Body of pancreas (tissue), 4 donors: ENCODE measurements at regions not wholly inside any gene's neighbourhood (a gene's known extent, or its start where the extent isn't known, plus 50 kb on each side); places are given as distances from the start of the nearest gene placed in this dataset.

Source experiments
- ATAC-seq: fragments of 150-250 bp; one replicate; pipeline ENCODE4 v1.9.1; 2016
- DNase-seq, 4 donors: peaks; one replicate each; pipeline ENCODE4 v3.0.0-alpha.2; 2019
- H3K27ac ChIP-seq, 4 donors: fragments of 200-600 bp; sonication (generic); 1 replicate in 3 of 4; 2 replicates in 1 of 4; pipeline versions ENCODE4 v1.5.1 to v1.6.1; 2016 to 2019; ENCODE audit warnings: mild to moderate bottlenecking in 1 of 4, mixed read lengths in 1 of 4, moderate library complexity in 1 of 4
- H3K27me3 ChIP-seq, 2 donors: fragments of 200-600 bp; sonication (generic); one replicate each; pipeline ENCODE4 v1.6.0; 2016; ENCODE audit warnings: mild to moderate bottlenecking in 1 of 2
- H3K36me3 ChIP-seq, 2 donors: fragments of 200-600 bp; sonication (generic); replicated peaks in 1 of 2; 2 replicates each; pipeline ENCODE4 v1.5.1; 2016; ENCODE audit warnings: low read depth in 2 of 2; ENCODE audit not compliant: insufficient read depth in 1 of 2
- H3K4me1 ChIP-seq: fragments of 200-600 bp; sonication (generic); one replicate; pipeline ENCODE4 v1.6.0; 2016
- H3K4me3 ChIP-seq, 2 donors: fragments of 200-600 bp; sonication (generic); 1 replicate in 1 of 2; 2 replicates in 1 of 2; pipeline ENCODE4 v1.5.1; 2016 to 2019
- H3K9me3 ChIP-seq, 3 donors: fragments of 200-600 bp; sonication (generic); 1 replicate in 2 of 3; 2 replicates in 1 of 3; pipeline ENCODE4 v1.5.1; 2016
- POLR2A ChIP-seq, 3 donors: fragments of 450-650 bp; IDR thresholded peaks; one replicate each; pipeline ENCODE4 v1.6.1; 2016; ENCODE audit warnings: antibody characterized with exemption in 3 of 3, mild to moderate bottlenecking in 2 of 3
- WGBS, 2 donors: methylation state at CpG; one replicate each; pipeline ENCODE4 v1.1.5; 2017; 5-methylcytosine and 5-hydroxymethylcytosine counted together
- intact Hi-C: fragments of 100-400 bp; cut with DNase I; formaldehyde crosslinking; loops from one replicate; pipeline ENCODE4 v1.15.1; 2023
- TF ChIP-seq, protein P1 (sequence below), 7 experiments: fragments of 450-650 bp in 4 of 7; fragments of 200-600 bp in 3 of 7; sonication (generic) in 3 of 7; IDR thresholded peaks; one replicate each; pipeline ENCODE4 v1.5.1; 2016 to 2019; ENCODE audit warnings: antibody characterized with exemption in 7 of 7

GRCh38 chr6:138677538-138677937 is 96.0 kb upstream of the CCDC28A start:
- intact Hi-C loops = no loop called here
- no peak for TF ChIP-seq POLR2A (IDR thresholded peaks at IDR 0.05)
- TF ChIP-seq, protein P1, sequence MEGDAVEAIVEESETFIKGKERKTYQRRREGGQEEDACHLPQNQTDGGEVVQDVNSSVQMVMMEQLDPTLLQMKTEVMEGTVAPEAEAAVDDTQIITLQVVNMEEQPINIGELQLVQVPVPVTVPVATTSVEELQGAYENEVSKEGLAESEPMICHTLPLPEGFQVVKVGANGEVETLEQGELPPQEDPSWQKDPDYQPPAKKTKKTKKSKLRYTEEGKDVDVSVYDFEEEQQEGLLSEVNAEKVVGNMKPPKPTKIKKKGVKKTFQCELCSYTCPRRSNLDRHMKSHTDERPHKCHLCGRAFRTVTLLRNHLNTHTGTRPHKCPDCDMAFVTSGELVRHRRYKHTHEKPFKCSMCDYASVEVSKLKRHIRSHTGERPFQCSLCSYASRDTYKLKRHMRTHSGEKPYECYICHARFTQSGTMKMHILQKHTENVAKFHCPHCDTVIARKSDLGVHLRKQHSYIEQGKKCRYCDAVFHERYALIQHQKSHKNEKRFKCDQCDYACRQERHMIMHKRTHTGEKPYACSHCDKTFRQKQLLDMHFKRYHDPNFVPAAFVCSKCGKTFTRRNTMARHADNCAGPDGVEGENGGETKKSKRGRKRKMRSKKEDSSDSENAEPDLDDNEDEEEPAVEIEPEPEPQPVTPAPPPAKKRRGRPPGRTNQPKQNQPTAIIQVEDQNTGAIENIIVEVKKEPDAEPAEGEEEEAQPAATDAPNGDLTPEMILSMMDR (IDR thresholded peaks at IDR 0.05) = no peak
- Histone ChIP-seq H3K27ac (no peak overlapping the region), H3K4me1 (no peaks in the 10 kb centered on the region), H3K27me3 (peaks cover 0 to 4% of the 10 kb centered on the region in 2 donors), H3K4me3 (no peak overlapping the region), H3K36me3 (no peaks in the 10 kb centered on the region), H3K9me3 (no peaks in the 10 kb centered on the region)
- ATAC-seq (no peak), DNase-seq (no peak)
- 89 to 93% methylated on average over 5 to 6 of the region's 6 CpGs for WGBS, 2 donors

- Histone ChIP-seq H3K4me3 (no peak overlapping the region), H3K9me3 (no peaks in the 10 kb centered on the region), H3K27ac (no peak overlapping the region), H3K4me1 (no peaks in the 10 kb centered on the region), H3K36me3 (no peaks in the 10 kb centered on the region), H3K27me3 (peaks cover 0 to 4% of the 10 kb centered on the region in 2 donors)
- ATAC-seq = no peak
- DNase-seq = no peak
- intact Hi-C loops = no loop called here
- TF ChIP-seq, protein P1 (IDR thresholded peaks at IDR 0.05) = no peak
- TF ChIP-seq POLR2A (IDR thresholded peaks at IDR 0.05) = no peak
Observed at GRCh38 chr6:138678168-138678567, 95.4 kb upstream of the CCDC28A start.

GRCh38 chr6:138680085-138680484 is 93.5 kb upstream of the CCDC28A start:
- Histone ChIP-seq H3K36me3 (no peaks in the 10 kb centered on the region), H3K4me3 (no peak overlapping the region), H3K27ac (no peak overlapping the region), H3K27me3 (peaks cover 0 to 4% of the 10 kb centered on the region in 2 donors), H3K4me1 (no peaks in the 10 kb centered on the region), H3K9me3 (no peaks in the 10 kb centered on the region)
- TF ChIP-seq POLR2A (IDR thresholded peaks at IDR 0.05) = no peak
- TF ChIP-seq, protein P1 (IDR thresholded peaks at IDR 0.05) = no peak
- DNase-seq = no peak
- intact Hi-C loops = no loop called here
- no peak for ATAC-seq
- WGBS, 2 donors = 91 to 92% methylated on average over 4 of the region's 4 CpGs

GRCh38 chr6:138681627-138682026 is 91.9 kb upstream of the CCDC28A start:
- peaks cover 0 to 4% of the 10 kb centered on the region in 2 donors for H3K27me3 ChIP-seq
- ATAC-seq = no peak
- intact Hi-C loops = no loop called here
- H3K4me3 ChIP-seq = no peak overlapping the region
- WGBS, 2 donors = 70 to 80% methylated on average over 4 of the region's 4 CpGs
- no peak overlapping the region for H3K27ac ChIP-seq
- no peak for TF ChIP-seq POLR2A (IDR thresholded peaks at IDR 0.05)
- no peak for DNase-seq
- H3K4me1 ChIP-seq = no peaks in the 10 kb centered on the region
- H3K36me3 ChIP-seq = no peaks in the 10 kb centered on the region
- H3K9me3 ChIP-seq = no peaks in the 10 kb centered on the region

- intact Hi-C loops = no loop called here
- Histone ChIP-seq H3K4me1 (no peaks in the 10 kb centered on the region), H3K9me3 (no peaks in the 10 kb centered on the region), H3K36me3 (no peaks in the 10 kb centered on the region), H3K4me3 (no peak overlapping the region), H3K27ac (no peak overlapping the region), H3K27me3 (peaks cover 0 to 4% of the 10 kb centered on the region in 2 donors)
- TF ChIP-seq, protein P1 (IDR thresholded peaks at IDR 0.05) = no peak
- no peak for TF ChIP-seq POLR2A (IDR thresholded peaks at IDR 0.05)
- peak in 2 of 4 donors; percentile 6 to 11 for DNase-seq
- 85 to 91% methylated on average over 21 to 26 of the region's 26 CpGs for WGBS, 2 donors
- no peak for ATAC-seq
Observed at GRCh38 chr6:138682704-138683527, 90.7 kb upstream of the CCDC28A start.
